Dedifferentiated amniotic fluid mesenchymal stem cell (primary cell): ENCODE measurements at regions not wholly inside any gene's neighbourhood (a gene's known extent, or its start where the extent isn't known, plus 50 kb on each side); places are given as distances from the start of the nearest gene placed in this dataset.

Experiments
- DNase-seq: peaks from one replicate; pipeline ENCODE4 v3.0.0-alpha.2; 2016; ENCODE audit errors: extremely low spot score

DNA sequence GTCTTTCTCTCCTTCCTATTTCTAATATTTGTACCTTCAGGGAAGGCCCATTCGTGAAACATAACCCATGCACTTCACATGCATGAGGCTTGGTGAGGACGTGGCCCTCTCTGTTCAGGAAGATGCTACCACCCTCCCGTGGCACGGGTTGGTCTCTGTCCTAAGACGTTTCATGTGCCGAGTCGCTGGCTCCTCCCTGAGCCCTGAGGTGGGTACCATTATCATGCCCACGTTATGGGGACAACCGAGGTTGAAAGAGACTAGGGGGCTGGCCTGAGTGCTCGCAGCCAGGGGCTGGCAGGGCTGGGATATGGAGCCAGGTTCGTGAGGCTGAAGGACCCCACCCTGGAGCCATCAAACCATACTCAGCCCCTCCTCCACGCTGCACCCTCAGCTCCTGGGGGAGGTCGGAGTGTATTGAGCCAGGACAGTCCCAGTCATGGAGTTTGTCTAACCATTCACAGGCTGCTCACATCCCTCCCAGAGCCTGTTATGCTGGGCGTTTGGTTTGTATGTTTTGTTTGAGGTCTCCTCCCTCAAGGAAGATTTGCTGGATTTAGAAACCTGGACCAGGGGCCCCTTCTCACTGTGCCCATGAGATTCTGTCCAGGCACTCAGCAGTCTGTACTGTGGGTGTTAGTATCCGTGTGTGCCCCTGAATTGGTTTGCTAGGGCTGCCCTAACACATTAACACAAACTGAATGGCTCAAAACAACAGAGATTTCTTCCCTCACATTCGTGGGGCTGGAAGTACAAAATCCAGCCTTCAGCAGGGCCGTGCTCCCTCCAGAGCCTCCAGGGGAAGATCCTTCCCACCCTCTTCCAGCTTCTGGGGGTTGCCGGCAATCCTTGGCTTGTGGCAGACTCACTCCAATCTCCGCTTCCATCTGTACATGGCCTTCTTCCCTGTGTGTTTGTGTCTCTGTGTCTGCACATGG lies 88.3 kb downstream of the ANKRD60 start:
- DNase-seq = no peak

DNA sequence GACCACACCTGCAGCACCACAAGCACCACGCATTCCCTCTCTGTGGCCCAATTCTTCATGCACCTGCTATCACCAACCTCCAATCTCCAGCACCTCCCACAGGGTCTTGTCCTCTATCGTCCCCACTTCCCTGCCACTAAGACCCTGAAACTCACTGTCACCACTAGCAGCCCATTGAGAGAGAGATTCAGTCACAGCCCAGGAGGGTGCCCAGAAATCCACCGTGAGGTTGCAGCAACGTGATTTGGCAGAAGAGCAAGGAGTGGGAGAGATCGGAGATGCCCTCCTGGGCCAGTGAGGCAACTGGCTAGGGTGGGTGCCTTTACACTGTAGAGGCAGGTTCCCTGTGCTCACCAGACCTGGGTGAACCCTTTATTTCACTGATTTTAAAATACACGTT lies 90.1 kb downstream of the ANKRD60 start:
- DNase-seq = no peak

DNA sequence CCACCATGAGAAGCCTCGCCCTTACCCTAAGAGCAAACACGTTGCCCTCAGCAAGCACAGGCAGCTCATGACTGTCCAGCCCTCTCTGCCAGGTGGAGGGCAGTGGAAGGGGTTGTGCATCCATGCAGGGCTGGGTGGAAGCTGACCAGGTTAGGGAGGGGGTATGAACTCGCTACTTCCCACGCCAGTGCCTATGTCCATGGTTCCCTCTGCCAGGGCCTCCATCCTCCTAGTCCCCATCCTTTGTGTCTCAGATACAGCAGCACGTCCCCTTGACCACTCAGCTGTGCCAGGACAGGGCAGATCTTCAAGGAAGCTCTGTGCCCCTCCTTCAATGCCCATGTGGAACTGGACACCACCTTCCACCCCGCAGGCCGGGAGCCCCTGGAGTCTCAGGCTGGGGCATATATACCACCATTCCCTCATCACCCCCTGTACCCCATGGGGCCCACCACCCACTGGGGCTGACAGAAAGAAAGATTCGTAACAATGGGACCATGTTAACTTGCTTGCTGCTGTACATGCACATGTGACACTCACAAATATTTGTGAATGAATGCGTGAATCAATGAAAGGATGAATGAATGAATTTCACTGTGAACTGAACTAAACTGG lies 90.7 kb downstream of the ANKRD60 start:
- no peak for DNase-seq

DNA sequence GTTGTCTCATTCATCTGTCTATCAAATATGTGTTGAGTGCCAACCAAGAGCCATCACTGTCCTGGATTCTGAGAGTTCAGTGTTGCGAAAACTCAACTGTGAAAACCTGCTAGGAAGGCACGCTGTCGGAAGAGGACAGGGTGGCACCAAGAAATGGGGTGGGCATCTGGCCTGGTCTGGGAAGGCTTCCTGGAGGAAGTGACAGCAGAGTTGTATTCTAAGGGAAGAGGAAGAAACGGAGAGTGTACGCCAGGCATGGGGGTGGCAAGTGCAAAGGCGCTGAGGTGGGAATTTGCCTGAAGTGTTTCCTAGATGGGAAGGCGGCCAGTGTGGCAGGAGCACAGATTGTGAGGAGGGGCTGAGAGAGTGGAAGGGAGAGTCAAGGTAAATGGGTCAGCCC lies 91.2 kb downstream of the ANKRD60 start:
- no peak for DNase-seq

DNA sequence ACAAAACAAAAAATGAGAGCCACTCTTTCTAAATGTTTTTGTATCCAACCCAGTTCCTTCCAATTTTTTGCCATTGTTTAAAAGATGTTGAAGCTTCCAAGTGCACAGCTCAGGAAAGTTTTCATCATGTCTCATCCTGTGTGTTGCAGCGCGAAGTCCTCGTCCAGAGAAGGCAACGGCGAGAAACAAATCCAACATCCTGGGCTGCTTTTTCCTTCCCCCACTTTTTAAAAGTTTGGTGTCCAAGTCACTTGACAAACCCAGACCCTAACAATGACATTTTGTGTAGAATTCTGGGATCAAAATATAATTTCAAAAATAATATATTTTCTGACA lies 92.3 kb downstream of the ANKRD60 start:
- no peak for DNase-seq

DNA sequence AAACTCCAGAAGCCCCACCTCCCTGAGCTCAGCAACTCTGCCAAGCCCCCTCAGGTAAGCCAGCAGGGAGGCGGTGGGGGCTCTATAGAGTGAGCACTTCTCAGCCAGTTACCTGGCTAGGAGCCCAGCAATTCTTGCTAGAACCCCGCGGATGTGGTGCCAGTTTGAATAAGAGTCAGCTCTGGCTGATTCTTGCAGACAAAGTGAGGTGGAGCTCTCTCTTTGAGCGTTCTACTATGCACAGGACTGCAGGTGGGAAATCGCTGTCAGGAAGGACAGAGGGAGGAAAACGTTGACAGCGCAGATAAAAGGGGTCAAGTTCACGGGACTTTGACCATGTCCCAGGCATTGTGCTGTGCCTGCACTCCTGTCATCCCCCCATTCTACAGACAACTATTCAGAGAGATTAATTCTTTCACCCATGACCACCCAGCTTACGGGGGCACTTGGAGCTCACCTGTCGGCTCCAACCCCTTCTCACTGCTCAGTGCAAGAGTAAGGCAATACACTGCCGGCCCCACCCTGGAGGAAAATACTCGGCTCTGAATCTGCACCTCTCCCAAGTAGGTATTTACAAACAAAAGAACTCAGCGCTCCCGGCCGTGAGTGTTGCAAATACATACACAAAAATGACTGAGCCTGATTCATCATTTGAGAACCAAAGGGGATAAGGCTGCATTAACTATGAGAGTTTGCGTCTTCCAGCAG lies 92.9 kb downstream of the ANKRD60 start:
- DNase-seq = no peak

DNA sequence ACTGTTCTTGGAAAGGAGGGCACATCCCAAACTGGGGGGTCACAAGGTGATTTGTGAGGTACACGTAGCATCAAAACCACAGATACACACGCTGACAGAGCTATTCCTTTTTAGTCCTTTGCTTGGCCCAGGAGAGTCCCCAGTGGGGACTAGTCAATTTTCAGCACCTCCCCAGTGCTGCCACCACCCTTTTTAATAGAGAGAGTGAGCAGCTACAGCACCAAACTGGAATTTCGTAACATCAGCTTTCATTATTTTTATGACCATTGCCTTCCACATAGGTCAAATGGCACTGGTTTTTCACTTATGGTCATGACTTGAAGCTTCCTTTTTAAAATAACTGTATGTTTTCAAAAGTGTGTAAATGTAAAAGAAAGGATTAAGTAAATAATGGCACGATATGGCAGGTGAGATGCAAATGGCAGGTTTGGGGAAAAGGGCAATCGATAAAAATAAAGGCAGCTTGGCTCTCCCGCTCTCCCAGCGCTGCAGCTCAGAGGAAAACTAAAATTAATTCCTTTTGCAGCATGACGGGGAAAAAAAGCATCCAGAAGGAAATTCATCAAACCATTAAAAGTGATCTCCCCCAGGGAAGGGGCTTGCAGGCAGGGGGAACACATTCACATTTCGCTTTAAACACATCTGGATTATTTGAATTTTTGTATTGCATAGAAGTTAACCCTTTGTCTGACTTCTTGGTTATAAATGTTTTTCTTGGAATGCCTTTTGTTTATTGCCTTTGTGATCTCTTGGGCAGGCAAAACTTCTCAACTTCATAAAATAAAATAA lies 95.2 kb downstream of the ANKRD60 start:
- no peak for DNase-seq

DNA sequence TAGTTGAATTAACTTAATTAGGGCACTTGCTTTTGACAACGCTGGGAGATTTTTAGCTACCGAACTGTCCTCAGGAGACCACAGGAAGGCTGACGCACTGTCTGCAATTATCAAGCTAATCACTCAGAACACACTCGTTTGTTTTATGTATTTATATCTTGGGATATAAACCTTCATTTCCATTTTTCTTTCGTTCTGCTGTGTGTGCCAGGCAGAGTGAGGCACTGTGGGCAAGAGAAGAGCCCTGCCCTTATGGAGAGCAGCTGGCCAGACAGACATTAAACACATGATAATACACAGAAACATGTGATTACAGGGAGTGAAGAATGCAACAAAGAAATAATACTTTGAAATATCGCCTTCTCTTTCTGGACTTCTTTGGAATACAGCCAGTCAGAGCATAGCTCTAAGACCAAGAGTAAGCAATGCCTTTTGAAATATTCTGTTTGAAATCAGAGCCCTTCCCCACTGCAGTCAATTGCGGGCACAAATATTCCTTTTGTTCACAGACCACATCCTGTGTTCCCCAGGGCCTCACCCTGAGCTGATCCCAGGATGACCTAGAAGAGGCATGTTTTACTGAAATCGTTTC lies 96.8 kb downstream of the ANKRD60 start:
- peak; percentile 47 for DNase-seq

DNA sequence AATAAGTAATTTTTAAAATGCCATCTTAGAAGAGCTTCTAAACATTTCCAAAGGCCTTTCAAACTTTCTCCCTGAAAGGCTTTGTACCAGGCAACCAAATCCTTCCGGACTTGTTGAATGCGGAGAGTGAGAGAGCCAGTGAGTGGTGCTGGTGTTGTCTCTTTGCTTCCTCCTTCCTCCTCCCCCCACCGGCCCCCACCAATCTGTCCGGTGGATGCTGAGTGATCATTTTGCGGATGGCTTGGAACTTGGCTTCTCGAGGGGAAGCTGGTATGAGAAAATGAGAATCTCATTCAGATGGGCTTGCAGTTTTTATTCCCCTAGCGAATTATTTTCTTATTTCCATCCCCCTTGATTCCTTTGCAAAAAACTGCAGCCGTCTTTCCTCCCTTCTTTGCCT lies 97.3 kb downstream of the ANKRD60 start:
- DNase-seq = no peak

DNA sequence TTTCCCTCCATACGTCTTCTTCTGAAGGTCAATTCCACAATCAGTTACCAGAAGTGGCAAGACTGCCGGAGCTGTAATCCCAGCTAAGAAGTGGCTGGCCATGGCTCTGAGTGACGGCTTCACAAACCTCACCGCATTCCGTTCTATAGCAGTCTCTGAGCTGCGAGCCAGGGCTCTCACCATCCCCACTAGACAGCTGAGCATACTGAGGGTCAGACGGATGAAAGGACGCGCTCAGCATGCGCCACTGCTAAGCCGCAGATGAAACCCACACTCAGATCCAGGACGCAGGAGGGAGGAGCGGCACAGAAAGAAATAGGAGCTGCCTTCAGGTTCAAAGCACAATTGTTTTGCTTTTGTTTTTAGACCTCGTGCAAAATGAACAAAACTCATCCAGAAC lies 97.9 kb downstream of the ANKRD60 start:
- DNase-seq = no peak

DNA sequence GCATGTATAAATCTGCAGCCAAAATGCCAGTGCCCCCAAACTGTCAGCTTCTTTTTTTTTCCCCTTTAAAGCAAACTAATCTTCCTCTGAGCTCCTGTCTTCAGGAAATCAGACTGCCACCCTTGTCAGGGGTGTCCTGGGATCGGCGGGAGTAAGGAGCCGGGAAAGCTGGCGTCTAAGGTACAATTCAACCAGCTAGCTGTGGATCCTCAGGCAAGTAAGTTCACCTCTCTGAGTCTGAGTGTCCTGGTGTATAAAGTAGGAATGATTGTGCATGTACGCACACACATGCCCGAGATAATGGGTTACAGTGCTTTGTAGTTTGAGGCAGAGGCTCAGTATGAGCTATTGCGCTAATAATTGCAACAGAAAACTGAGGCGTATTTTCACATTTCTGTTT lies 98.3 kb downstream of the ANKRD60 start:
- DNase-seq = no peak

DNA sequence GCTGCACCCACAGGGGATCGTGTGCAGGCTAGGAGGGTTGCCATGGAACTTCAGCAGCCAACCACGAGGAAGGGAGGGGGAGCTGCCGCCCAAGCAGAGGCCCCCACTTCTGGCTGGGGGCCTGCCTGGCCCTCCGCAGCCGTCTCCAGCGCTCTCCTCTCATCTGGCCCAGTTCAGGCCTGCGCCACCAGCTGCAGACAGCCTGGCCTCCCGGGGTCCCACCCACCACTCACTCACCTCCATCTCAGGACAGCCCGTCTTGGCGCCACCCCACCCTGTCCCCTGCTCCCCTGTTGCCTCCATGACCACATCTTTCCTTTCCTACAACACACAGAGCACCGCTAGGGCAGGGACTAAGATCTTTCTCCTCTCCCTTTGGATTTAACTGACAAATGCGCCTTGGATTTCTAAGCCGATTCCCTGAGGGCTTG lies 98.7 kb downstream of the ANKRD60 start:
- no peak for DNase-seq

DNA sequence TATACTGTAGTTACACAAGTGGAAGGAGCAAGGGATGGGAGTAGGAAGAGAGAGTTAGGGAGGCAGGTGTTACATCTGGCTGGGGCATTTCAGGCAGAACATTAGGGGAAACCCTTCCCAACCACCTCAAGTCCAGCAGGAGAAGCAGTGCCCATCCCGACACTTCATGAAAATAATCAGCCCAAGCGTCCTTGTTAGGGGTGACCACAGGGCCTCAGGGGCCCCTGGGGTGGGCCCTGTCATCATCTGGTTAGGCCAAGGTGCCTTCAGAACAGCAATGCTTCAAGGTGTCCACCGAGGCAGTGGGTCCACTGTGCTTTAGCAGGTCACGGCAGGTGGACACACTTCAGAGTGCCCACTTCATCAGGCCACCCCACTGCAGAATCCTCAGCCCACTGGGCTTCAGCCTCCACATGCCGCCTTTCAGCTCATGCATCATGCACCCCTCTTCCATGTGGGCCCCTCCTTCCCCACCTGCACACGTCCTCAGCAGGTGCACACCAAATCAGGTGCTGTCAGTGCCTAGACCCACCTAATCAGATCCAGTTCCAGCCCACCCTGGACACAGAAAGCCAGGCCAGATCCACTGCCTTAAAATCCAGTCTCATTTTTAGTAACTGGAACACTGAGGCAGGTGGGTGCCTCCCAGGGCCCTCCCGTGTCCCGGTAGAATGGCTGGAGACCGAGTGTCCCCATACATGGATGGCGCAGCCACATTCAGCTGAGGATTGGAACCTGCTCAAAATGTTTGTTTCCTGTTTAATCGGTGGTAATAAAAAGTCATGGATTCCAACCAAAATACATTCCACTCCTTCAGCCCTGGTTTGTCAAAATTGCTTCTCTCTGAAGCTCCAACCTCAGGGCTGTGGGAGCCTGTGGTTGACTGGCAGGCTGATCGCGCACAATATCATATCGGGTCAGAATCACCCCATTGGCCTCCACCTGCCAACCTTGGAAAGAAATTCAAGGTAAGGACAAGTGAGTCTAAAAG lies 99.5 kb downstream of the ANKRD60 start:
- DNase-seq = no peak

DNA sequence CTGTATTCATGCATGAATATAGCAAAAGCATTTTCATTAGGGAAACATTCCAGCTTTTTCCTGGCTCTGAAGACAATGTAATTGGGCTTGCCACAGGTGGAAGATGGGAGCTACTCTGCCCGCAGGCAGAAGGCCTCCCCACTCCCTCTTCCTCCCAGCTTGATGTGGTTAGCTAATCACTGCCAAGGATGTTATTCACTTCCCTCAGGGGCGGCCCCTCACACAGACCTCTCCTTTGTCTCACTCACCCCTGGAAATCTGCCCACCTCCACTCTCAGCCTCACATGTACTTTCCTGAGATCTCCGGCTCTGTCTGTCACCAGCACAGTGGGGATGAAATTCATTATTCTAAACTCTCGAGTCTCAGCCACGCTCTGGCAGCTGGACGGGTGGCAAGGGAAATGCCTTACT lies 100.7 kb downstream of the ANKRD60 start:
- no peak for DNase-seq

DNA sequence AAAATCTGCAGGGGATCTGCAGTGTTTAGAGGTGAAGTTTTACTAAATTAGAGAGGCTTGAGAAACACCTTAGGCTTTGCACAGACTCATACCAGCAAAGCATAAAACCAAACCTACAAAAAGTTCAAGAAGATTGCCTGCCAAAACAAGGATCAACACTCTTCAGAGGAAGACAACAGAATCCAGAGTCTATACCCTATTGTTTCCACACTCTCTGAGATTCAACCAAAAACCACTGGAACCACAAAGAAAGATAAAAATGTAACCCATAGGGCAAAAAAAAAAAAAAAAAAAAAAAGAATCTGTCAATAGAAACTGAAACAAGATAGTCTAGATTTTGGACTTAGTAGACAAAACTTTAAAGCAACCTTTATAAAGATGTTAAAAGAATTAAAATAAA lies 102.7 kb downstream of the ANKRD60 start:
- no peak for DNase-seq

DNA sequence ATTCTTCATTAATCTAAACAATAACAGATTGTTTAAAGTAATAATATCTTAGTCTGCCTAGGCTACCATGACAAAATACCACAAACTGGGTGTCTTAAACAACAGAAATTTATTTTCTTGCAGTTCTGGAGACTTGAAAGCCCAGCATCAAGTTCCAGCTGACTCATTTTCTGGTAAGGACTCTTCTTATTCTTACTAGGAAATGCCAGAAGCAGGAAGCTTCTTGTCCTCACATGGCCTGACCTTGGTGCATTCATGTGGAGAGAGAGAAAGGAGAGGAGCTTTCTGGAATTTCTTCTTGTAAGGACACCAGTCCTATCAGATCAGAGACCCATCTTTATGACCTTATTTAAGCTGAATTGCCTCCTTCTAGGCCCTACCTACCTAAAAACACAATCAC lies 110.5 kb downstream of the ANKRD60 start:
- no peak for DNase-seq

DNA sequence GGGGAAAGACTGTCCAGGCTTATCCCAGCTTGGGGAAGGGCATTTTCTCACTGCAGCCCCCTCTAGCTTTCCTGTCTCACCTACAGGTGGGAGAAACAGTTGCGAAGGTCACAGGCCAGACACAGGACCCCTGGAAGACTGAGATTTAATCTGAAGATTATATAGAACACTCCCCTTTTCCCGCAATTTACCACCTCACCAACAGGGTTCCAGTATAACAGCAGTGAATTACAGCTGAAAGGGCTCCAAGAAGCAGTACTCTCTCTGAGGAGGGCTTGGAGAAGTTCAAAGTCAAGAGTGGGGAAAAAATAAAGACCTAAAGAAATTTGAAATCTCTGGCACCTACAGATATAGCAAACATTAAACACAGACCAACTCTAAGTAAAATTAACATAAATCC lies 111.9 kb downstream of the ANKRD60 start:
- DNase-seq = no peak

DNA sequence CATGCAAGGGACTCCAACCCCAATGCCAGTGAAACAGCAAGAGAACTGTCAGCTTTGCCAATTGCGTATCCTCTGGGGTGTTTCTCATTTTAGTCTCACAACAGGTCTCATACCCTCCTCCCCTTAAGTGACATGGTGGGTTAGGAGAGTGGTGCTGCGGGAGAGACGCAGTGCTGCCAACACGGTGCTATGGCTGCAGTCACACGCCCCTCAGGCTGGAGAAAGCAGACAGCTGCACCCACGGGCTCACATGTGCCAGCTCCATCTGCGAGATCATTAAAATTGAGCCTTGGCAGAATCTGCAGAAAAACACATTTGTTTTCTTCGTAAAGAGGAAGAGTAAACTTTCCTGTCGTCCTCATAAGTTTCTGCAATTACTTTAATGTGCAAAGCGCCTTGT lies 114.7 kb downstream of the ANKRD60 start:
- no peak for DNase-seq

DNA sequence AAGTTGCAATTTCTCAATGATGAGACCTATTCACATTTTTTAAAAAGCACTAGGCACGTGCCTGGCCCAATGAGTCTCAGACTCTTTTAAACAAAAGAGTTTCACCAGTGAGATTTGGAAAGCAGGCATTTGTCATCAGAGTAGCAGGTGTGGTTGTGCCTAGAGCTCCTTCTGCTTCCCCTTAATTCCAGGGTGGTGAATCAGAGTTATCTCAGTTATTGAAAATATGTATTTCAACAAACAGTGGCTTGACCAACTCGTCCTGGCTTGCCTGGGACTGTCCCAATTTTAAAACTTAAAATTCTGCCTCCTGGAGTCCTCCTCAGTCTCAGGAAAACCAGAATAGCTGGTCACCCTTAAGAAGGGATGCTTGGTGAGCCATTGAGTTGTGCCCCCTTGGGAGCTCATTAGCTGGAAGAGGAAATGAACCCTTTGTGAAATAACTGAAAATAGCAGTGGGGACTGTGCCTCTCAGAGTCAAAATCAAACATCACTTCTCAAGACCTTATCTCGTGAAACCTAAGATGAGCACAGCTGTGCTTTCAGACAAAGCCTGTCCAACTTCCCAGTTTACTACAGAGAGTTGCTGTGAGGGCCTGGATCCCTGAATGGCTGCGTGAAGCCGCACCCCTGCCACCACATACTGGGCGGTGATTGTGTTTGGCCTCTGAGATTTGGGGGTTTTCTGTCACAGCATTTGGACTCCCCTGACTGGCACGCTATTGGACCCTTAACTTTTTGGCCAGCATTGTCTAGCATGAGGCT lies 116.3 kb downstream of the ANKRD60 start:
- DNase-seq = peak; percentile 65
